8988T (cell line): ENCODE measurements at regions not wholly inside any gene's neighbourhood (a gene's known extent, or its start where the extent isn't known, plus 50 kb on each side); places are given as distances from the start of the nearest gene placed in this dataset.

Source experiments
- DNase-seq: peaks from one replicate; pipeline ENCODE4 v3.0.0; 2011

GRCh38 chr11:76721755-76722677, 51.5 kb upstream of the LRRC32 start:
- DNase-seq = peak; percentile 64

- DNase-seq = no peak
These were observed 52.6 kb upstream of the LRRC32 start for GRCh38 chr11:76723142-76723541.

DNA sequence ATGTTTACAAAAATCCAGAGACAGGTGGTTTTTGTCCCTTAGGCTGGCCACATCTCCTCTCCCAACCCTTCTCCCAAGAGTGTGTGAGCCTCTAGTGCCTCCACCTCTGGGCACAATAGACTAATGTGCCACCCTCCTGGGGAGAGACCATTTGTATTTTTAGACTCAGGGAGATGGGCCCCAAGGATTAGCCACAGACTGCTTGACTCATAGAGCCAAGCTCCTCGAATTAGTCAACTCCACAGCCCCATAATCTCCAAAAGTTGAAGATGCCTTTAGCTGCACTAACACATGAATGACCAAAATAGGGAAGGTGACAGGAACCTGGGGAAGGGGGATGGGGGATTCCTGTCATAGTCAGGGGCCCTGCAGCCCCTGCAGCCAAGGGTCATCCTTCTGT, 53.0 kb upstream of the LRRC32 start:
- DNase-seq = no peak

DNA sequence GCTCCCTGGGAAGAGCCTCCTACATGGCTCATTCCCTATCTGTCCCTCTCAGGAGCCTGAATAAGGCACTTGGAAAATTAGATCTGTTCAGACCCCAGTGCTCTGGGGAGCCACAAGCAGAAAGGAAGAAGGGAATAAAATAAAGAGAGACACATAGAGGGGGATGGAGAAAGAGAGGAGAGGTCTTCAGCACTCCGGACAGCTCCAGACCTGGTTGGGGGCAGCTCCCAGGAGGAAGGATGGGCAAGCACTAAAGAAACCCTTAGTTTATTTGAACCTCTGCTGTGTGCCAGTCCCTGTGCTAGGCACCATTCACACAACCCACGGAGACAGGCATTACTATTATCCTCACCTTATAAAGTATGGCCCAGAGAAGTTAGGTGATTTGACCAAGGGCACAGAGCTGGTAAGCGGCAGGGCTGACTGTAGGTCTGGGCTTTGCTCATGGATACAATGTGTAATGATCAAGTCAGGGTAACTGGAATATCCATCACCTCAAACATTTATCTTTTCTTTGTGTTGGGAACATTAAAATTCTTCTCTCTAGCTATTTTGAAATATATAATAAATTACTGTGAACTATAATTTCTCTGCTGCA, 53.7 kb upstream of the LRRC32 start:
- no peak for DNase-seq

GRCh38 chr11:76728227-76728626, 54.9 kb upstream of the TSKU start:
- no peak for DNase-seq

DNA sequence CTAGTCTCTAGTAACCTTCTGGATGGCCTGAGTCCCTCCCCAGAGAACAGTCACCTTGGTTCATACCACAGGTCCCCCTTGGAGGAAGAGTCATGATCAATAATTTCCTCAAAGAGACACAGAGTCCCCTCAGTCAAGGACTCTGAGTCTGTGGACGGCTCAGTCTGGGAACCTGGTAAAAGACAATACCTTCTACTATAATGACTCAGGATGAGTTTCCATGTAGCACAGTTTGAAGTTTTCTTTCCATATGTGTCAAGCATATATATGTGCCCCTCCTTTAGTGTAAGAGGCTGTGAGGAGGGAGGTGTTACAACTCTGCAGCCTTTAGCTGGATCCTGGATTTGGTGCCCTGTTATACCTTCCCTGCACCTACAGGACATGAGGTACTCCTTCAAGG, 54.4 kb upstream of the TSKU start:
- DNase-seq = no peak

DNA sequence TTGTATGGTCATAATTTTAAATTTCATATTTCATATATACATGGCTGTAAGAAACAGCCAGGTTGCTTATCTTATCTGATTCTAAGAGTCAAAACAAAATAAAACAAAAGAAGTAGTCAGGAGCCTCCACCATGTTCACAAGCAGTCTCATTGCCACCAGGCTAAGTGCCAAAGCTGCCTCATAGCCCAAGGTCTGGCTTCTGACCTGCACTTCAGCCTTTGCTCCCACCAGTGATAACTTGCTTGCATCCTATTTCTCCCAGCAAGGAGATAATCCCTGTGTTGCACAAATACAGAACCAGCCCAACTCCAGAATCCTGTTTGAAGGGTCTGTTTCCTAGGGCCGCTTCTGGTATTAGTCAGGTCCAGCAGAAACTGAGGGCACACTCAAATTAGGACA, 53.9 kb upstream of the TSKU start:
- DNase-seq = no peak

GRCh38 chr11:76730887-76731565, 52.1 kb upstream of the TSKU start:
- DNase-seq = no peak

- no peak for DNase-seq
These were observed 50.5 kb upstream of the TSKU start for GRCh38 chr11:76732643-76733042.
